HG03108 (cell line): ENCODE measurements at regions not wholly inside any gene's neighbourhood (a gene's known extent, or its start where the extent isn't known, plus 50 kb on each side); places are given as distances from the start of the nearest gene placed in this dataset.

Source experiments
- ATAC-seq: cut with Tn5 transposase; IDR thresholded peaks from one replicate; pipeline ENCODE4 v1.9.1; 2021; ENCODE audit warnings: moderate library complexity; ENCODE audit not compliant: unreplicated experiment

- ATAC-seq: no peak
Observed at GRCh38 chr13:38518328-38518727, 168.5 kb upstream of the FREM2 start.

DNA sequence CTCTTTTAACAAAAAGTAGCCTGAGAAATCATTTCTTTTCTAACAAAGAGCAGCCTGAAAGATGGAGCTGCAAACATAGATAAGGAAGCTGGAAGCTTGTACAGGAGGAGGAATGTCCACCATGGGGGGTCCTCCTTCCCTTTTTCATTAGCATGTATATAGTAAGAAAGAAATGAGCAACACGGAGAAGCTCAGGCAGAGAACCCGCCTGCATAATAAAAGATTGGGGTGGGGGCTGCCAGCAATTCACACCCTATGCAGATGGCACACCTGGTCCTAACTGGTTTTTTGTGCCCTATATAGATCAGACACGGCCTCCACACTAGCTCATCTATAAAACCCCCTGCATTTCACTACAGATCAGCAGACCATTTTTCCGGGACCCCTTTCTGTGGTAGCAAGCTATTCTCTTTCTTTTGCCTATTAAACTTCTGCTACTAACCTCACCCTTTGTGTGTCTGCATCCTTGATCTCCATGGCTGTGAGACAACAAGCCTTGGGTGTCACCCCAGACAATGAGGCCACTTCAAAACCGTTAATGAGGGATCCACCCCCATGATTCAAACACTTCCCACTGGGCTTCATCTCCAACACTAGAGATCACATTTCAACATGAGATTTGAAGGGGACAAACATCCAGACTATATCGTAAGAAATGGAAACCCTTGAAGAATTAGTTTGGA is 167.5 kb upstream of the FREM2 start:
- no peak for ATAC-seq

GRCh38 chr13:38520041-38520440 is 166.8 kb upstream of the FREM2 start:
- no peak for ATAC-seq

DNA sequence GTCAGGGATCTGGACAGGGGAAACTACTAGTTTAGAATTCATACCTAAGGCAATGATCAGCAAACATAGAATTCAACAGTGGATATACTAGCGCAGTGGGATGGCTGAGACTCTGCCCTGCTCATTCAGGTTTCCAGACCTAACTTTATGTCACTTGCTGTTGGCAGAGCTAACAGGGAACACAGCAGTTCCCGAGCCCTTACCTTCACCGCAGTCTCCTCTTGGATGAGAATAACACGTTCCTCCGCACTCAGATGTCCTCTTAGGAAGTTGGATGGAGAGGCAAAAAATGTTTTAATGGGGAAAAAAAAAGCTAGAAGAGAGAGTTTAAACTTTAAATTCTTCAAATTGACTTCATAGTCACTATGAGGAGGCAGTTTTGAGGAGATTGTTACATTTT is 159.7 kb upstream of the FREM2 start:
- ATAC-seq: no peak

GRCh38 chr13:38528986-38529385 is 157.9 kb upstream of the FREM2 start:
- no peak for ATAC-seq

DNA sequence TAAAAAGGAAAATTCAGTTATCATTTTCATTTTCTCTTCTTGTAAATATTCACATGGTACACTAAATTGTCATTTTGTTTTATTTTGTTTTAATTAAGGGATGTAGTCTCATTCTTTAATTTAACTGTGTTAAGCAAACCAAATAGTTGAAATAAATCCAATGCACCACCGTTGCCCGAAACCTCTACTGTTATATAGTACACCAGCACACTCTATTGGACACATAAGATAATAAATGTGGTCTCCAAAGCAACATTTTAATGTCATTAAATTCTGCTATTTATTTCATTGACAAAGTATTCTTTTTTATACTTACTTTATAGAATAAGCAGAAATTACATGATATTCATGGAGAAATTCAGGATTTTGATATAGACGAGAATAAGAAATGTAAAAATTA is 156.4 kb upstream of the FREM2 start:
- ATAC-seq: no peak

- no peak for ATAC-seq
Observed at GRCh38 chr13:38535261-38535660, 151.6 kb upstream of the FREM2 start.

DNA sequence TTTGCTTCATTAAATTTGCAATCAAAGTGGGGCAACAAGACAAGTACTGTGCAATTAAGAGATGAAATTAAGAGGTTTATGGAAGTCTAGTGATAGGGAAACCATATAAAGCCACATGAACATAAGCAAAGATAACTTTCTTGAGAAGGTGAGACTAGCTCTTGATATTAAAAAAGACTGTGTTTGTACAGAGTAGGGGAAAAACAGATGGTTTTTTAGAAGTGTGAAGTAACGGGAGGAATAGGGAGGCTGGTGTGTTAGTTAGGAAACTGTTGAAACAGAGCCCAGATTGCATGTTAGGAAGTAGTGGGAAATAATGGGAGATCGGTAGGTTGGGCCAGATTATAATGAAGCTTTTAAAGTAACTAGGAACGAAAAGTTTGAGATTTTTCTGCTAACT is 149.8 kb upstream of the FREM2 start:
- ATAC-seq: no peak

DNA sequence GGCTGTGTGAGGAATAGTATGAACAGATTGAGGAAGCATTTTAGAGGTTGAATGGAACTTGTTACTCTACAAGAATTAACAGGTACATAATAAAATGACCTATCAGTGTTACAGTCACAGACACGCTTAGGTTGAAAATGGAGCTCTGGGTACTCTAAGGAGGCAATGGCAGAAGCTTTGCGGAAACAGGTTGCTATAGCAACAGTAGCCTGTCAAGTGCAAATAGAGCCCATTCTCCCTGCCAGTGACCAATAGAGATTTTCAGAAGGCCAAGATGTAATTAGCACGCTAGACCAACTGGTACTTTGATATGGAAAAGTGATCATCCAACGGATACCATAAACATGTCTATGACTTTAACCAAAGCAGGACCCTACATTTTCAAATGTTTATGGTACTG is 148.5 kb upstream of the FREM2 start:
- ATAC-seq: no peak

DNA sequence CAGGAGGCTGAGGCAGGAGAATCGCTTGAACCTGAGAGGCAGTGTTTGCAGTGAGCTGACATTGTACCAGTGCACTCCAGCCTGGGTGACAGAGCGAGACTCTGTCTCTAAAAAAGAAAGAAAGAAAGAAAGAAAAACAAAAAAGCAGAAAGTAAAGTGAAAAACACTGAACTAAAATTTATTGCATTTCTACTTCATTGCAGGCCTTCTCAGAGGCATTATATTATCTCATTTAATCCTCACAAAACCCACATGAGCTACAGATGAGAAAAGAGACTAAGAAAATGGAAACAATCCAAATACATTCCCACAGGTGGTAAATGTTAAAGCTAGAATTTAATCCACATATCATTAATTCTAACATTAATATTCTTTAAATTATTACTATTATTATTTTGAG is 147.2 kb upstream of the FREM2 start:
- no peak for ATAC-seq

GRCh38 chr13:38542601-38543000 is 144.3 kb upstream of the FREM2 start:
- ATAC-seq: no peak

GRCh38 chr13:38543561-38543960 is 143.3 kb upstream of the FREM2 start:
- no peak for ATAC-seq

GRCh38 chr13:38563739-38564138 is 123.1 kb upstream of the FREM2 start:
- no peak for ATAC-seq

DNA sequence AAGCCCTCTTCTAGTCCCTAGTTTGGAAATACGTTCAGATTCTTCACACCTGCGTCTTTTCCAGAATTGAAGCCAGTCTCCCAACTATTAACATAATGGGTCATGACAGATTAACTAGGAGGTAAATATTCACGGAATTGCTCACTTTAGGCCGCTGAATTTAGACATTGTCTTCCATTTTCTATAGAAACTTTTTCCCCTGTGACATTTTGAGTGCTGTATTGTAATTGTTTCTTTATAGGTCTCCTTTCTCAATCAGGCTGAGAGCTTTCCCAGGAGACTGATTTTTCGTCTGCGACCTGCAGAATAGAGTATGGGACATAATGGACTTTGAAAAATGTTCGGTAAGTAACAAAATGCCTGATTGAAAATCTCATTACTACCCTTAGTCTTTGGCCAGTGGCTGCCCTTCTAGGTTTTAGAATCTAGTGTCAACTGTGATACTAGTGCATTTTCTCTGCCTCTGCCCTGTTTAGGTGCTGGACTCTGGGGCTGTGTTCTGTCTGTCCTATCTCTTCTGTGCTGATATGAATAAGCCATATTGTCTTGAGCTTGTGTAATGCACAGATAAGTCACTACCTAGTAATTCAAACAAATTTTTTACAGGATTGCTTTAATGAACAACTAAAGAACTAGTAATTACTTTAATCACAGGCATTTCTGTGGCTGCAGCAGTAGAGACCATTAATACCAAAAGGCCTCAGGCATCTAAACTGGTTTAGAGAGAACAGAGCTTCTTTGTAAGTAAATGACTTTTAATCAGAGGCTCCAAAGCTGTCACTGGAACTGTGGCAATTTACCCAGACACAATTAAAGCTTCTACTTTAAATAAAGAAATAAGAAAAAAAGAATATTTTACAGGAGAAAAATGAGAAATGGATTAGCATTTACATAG is 122.4 kb upstream of the FREM2 start:
- no peak for ATAC-seq

DNA sequence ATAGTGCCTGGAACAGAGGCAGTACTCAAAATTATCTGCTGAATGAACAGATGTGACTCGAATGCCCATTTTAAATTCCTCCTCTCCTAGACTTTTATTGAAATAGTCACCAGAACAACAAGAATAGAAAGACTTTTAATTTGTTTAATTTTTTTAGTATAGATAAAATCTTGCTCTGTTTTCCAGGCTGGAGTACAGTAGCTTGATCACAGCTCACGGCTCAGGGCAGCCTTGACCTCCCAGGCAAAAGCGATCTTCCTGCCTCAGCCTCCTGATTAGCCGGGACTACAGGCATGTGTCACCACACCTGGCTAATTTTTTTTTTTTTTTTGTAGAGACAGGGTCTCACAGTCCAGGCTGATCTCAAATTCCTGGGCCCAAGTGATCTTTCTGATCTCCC is 120.9 kb upstream of the FREM2 start:
- no peak for ATAC-seq

DNA sequence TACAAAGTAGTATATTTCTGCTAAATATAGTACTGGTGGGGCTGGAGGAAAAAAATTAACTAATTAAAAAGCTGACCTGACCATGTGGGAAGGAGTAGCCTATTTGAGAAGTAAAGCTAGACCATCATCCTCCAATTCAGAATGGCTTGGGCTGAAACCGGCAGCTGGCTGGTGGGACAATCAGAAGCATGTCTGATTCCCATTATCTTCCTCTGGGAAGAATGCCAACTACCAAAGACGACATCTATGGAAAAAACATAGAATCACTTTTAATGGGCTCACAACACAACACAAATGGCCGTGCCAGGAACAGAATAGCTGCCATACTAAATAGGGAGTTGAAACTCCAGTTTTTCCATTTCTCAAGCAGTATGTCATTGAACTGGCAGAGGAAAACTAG is 120.4 kb upstream of the FREM2 start:
- no peak for ATAC-seq

GRCh38 chr13:38570706-38571105 is 116.2 kb upstream of the FREM2 start:
- no peak for ATAC-seq

- no peak for ATAC-seq
Observed at GRCh38 chr13:38575427-38575826, 111.5 kb upstream of the FREM2 start.

DNA sequence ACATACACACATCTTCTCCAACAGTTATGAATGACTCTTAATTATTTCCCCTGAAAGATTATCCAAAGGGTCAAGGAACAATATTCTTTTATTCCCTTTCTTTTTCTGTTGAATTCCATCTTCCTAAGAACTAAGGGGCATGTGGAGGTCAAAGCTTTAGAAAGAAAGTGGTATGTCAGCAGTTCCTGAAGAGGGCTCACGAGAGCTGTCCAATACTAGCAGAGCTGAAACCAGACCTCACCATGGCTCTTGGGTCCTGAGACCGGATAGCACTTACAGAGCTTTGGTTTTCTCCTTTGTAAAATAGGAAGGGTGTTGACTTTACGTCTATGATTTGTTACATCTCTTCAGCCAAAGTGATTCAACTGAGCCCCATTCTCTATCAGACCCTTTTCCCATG is 109.8 kb upstream of the FREM2 start:
- ATAC-seq: no peak

GRCh38 chr13:38582133-38582532 is 104.7 kb upstream of the FREM2 start:
- ATAC-seq: no peak

DNA sequence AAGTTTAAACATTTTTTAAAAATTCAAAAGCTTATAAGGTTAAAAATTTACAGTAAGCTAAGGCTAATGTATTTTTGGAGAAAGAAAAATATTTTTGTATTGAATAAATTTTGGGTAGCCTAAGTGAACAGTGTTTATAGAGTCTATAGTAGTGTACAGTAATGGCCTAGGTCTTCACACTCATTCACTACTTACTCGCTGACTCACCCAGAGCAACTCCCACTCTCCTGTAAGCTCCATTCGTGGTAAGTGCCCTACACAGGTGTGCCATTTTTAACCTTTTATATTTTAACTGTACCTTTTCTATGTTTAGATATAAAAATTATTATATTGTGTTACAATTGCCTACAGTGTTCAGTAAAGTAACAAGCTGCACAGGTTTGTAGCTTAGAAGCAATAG is 96.6 kb upstream of the FREM2 start:
- ATAC-seq: no peak

DNA sequence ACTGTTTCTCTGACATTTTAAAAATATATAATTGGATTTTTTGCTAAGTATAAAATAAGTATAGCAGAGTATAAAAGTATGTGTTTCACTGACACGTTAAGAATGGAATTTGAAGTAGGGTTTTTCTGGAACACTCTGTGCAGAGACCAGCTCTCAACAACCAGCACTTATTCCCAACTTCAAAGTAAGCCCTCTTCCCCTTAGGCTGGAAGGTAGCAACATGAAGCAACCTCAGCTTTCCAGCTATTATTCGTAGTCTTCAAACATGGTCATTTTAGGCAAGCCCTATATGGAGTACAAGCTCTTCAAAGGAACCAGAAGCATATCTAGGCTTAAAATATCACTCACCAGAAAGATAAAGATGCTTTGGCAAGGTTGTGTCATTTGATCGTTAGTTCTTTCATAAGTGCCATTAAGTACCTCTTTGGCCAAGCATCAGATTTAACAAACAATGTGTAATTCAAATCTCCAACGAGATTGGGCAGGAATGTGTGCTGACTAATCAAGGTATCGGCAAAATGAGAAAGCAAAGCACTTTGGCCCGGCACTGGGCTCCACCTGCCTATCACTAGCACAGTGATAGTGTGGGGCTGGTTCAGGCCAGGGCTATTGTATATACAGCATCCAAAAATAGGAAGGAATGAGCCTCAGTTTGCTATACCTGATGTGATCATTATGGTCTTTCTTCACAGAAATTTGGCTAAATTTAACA is 95.9 kb upstream of the FREM2 start:
- no peak for ATAC-seq
